ENCODE measurements at regions not wholly inside any gene's neighbourhood (a gene's known extent, or its start where the extent isn't known, plus 50 kb on each side); places are given as distances from the start of the nearest gene placed in this dataset.

GRCh38 chr4:35879479-35879878 is 364.8 kb downstream of the ARAP2 start:
- no peaks in the 10 kb centered on the region for H3K36me3 ChIP-seq (ENCODE audit: control insufficient read depth, insufficient read depth, low read length)
- ChIA-PET CTCF (no interaction called here), POLR2A (no interaction called here)
- in situ Hi-C loops (cut with HindIII; ENCODE audit: low pct_unique_long_range_greater_than_20kb, low sequenced_read_pairs): no loop called here
- BruUV-seq (replicated peaks): no TSS peak
- TF ChIP-seq SIN3A (IDR thresholded peaks at IDR 0.05; ENCODE audit: borderline replicate concordance, insufficient read depth, low read depth, low read length) (no peak), CTCF (IDR thresholded peaks at IDR 0.05) (no peak), TCF7L2 (IDR thresholded peaks at IDR 0.05; ENCODE audit: low read depth, low read length) (no peak), REST (IDR thresholded peaks at IDR 0.05; ENCODE audit: insufficient read depth in 1 of 2, low read depth in 2 of 2, low read length in 1 of 2) (no peak), POLR2AphosphoS5 (IDR thresholded peaks at IDR 0.05; ENCODE audit: low read depth, low read length) (no peak)
- no peaks in the 10 kb centered on the region for H3K9me3 ChIP-seq (ENCODE audit: control insufficient read depth, insufficient read depth, low read depth, low read length)
- H3K4me1 ChIP-seq (ENCODE audit: control insufficient read depth, insufficient read depth, low read length): no peaks in the 10 kb centered on the region
- H3K27me3 ChIP-seq (ENCODE audit: control insufficient read depth, insufficient read depth, low read length): no peaks in the 10 kb centered on the region
- intact Hi-C loops (cut with micrococcal nuclease; ENCODE audit: unreplicated experiment): no loop called here
- H3K27ac ChIP-seq (ENCODE audit: low read length): no peak overlapping the region
- H3K4me3 ChIP-seq (ENCODE audit: low read depth in 2 of 2, low read length in 2 of 2): no peak overlapping the region
- DNase-seq (ENCODE audit: low read depth, low spot score): no peak
- no peak for ATAC-seq

- DNase-seq (ENCODE audit: low read depth, low spot score) (no peak), ATAC-seq (no peak)
- Histone ChIP-seq H3K4me3 (ENCODE audit: low read depth in 2 of 2, low read length in 2 of 2) (no peak overlapping the region), H3K27ac (ENCODE audit: low read length) (no peak overlapping the region), H3K36me3 (ENCODE audit: control insufficient read depth, insufficient read depth, low read length) (no peaks in the 10 kb centered on the region), H3K27me3 (ENCODE audit: control insufficient read depth, insufficient read depth, low read length) (no peaks in the 10 kb centered on the region), H3K4me1 (ENCODE audit: control insufficient read depth, insufficient read depth, low read length) (no peaks in the 10 kb centered on the region), H3K9me3 (ENCODE audit: control insufficient read depth, insufficient read depth, low read depth, low read length) (no peaks in the 10 kb centered on the region)
- TF ChIP-seq TCF7L2 (IDR thresholded peaks at IDR 0.05; ENCODE audit: low read depth, low read length): no peak
- no peak for TF ChIP-seq REST (IDR thresholded peaks at IDR 0.05; ENCODE audit: insufficient read depth in 1 of 2, low read depth in 2 of 2, low read length in 1 of 2)
- no peak for TF ChIP-seq SIN3A (IDR thresholded peaks at IDR 0.05; ENCODE audit: borderline replicate concordance, insufficient read depth, low read depth, low read length)
- TF ChIP-seq POLR2AphosphoS5 (IDR thresholded peaks at IDR 0.05; ENCODE audit: low read depth, low read length): no peak
- TF ChIP-seq CTCF (IDR thresholded peaks at IDR 0.05): no peak
- intact Hi-C loops (cut with micrococcal nuclease; ENCODE audit: unreplicated experiment) (no loop called here), in situ Hi-C loops (cut with HindIII; ENCODE audit: low pct_unique_long_range_greater_than_20kb, low sequenced_read_pairs) (no loop called here)
- ChIA-PET CTCF (no interaction called here), POLR2A (no interaction called here)
- no TSS peak for BruUV-seq (replicated peaks)
Observed at GRCh38 chr4:35883108-35883507, 361.2 kb downstream of the ARAP2 start.

All from Panc1 (cell line).